ENCODE measurements at regions not wholly inside any gene's neighbourhood (a gene's known extent, or its start where the extent isn't known, plus 50 kb on each side); places are given as distances from the start of the nearest gene placed in this dataset.

DNA sequence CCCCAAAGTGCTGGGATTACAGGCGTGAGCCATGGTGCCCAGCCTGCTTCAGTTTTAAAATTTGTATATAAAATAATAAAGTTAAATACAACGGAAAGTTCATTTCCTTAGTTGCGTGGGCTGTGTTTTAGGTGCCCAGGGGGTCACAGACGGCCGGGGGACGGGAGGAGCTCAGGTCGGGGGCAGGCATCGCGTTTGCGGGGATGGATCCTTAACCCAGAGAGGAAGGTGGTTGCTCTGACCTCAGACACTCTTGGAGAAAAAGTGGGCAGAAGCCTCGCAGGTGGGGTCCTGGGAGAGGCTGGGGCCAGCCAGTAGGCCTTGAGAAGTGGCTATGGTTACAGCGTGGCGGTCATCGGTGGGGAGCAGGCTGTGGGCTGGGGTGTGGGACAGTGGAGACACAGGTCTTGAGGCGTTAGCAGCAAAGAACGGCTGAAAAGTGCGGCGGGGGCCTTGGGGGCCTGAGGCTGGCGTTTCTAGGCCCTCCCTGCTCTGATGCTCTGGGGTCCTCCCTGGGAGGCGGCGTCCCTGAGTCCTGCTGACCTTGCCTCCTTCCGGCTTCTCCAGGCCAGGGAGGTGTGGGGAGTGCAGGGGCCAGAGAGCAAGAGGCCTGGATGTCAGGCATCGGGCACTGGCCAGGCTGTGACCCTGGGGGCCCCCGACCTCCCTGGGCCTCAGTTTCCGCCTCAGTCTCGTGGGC is 54.4 kb downstream of the UNCX start:
- DNase-seq (ENCODE audit: low read depth) = no peak

- no peak for DNase-seq (ENCODE audit: low read depth)
Measured at GRCh38 chr7:1287752-1288201, 55.1 kb downstream of the UNCX start.

DNA sequence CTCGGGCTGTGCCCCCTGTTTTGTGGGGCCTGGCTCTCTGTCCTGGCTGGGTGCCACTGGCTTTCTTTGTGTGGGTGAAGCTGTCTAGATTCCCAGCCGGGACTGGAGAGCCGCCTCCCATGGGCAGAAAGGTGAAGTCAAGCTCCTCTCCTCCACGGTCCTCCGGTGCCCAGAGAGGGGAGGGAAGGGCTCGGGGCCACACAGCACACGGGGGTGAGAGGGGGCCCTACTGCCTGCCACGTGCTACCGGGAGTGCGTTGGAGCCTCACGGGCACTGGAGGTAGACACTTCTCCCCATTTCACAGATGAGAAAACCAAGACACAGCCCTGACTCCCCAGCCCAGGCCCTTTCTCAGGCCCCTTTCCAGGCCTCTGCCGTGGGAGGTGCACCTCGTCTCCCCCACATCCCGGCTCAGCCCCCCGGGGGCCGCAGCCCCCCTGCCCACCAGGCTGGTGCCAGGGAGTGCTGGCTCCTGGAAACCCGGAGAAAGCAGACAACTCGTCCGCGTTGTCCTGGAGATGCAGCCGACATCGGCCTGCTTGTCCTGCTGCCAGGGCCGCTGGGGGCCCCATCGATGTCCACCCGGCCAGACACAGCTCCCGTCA is 55.8 kb downstream of the UNCX start:
- no peak for DNase-seq (ENCODE audit: low read depth)

- no peak for DNase-seq (ENCODE audit: low read depth)
Measured at GRCh38 chr7:1288996-1289551, 56.4 kb downstream of the UNCX start.

DNA sequence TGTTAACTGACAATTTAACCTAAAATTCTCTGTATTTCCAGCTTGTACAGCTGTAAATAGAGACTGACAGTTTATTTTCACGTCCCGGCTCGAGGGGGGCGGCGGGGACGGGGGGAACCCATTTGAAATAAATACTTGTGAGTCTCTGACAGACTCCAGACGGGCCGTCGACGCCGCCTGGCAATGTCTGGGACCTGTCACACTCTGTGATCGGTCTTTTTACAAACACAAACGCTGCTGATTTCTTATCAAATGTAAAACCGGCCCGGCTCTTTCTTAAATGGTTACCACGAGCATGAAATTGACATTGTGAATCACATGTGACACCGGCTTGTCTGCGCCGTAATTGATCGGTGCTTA is 57.0 kb downstream of the UNCX start:
- DNase-seq (ENCODE audit: low read depth) = no peak

GRCh38 chr7:1290026-1290678 is 57.5 kb downstream of the UNCX start:
- peak; percentile 64 for DNase-seq (ENCODE audit: low read depth)

- peak; percentile 27 for DNase-seq (ENCODE audit: low read depth)
Measured at GRCh38 chr7:1290679-1291356, 58.1 kb downstream of the UNCX start.

DNA sequence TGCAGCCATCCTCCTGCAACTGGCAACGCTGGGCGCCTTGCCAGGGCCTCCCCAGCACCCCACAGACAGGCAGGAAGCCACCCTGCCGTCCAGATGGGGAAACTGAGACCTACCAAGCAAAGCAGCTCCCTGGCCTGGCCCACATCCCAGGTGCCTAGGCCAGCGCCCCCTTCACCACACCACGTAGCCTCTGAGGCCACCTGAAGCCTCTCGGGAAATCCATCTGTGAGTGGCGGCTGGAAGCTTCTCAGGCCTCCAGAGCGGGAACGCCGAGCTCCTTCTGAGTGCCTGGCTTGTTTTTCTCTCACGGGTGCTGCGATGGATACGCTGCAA is 58.7 kb downstream of the UNCX start:
- no peak for DNase-seq (ENCODE audit: low read depth)

DNA sequence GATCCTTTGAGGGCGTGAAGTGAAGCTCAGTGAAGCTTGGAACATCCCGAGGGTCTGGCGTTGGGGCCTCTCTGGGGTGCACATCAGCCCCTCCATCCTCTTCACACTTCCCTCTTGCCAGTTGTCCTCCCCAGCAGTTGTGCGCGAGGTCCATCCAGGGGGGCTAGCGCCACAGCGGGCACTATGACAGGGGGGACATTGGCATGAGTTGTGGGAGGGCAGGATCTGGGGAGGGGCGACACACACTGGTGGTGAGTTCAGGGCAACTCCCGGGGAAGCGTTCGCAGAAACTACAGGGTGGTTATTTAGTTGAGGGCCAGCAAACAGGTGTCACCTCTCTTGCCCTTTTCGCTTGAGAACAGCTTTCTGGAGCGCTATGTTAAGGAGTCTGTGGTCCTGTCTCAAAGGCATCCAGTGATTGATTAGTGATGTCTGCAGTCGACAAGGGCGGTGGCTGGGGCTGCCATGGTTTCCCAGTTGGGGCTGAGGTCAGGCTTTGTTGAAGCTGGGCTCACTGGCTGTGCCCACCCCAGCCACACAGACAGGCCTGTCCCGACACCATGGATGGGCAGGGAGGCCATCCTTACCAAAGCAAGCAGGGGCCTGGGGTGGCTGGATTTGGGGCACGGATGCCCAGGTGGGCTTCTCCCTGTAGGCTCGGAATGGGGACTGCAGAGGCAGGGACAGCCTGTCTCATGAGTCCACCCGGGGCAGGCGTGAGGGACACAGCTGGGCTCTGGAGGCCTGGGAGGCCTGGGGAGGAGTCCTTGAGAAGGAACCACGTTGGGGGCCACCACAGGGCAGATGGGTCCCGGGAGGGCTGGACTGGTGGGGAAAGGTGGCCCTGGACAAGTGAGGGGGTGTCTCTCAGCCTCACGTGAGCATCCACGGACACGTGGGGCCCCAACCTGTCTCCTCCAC is 59.4 kb downstream of the UNCX start:
- no peak for DNase-seq (ENCODE audit: low read depth)

DNA sequence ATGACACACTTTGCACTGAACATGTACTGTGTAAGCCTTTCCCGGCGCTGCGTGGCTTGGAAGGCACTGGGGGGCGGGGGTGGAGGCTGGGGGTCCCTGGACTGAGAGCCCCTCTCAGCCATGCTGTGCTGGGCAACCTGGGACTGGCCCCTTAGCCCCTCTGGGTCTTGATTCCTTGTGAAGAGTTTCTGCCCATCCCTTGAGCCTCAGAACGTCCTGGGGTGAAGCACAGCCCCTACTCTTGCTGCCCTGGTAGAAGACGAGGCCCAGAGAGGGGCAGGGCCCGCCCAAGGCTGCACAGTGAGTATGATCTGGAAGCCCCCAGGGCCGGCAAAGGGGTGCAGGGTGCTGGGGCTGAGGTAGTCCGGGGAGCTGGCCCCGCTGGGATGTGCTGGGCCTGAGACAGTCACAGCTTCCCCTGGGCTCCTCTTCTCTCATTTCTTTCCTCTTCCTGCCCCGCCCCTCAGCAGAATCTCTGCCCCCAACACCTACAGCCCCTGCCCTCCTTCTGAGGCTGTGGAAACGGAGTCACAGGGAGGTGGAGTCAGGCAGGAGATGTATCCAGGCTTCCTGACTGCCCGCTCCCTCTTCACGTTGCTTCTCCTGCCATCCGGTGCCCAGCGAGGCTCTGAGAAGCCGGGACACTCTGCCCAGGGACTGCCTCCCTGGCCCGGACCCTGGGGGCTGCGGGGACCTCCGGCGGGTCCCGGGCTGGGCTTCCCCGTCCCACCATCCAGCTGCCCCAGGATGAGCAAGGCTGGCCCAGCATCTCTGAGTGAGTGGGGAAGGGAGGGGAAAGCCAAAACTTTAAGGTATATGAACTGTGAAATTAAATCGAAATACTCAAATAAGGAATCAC is 60.5 kb downstream of the UNCX start:
- no peak for DNase-seq (ENCODE audit: low read depth)

GRCh38 chr7:1293950-1294411 is 61.3 kb downstream of the UNCX start:
- DNase-seq (ENCODE audit: low read depth) = no peak

GRCh38 chr7:1295776-1296355 is 63.2 kb downstream of the UNCX start:
- DNase-seq (ENCODE audit: low read depth) = no peak

GRCh38 chr7:1296356-1296981 is 63.8 kb downstream of the UNCX start:
- DNase-seq (ENCODE audit: low read depth) = no peak

DNA sequence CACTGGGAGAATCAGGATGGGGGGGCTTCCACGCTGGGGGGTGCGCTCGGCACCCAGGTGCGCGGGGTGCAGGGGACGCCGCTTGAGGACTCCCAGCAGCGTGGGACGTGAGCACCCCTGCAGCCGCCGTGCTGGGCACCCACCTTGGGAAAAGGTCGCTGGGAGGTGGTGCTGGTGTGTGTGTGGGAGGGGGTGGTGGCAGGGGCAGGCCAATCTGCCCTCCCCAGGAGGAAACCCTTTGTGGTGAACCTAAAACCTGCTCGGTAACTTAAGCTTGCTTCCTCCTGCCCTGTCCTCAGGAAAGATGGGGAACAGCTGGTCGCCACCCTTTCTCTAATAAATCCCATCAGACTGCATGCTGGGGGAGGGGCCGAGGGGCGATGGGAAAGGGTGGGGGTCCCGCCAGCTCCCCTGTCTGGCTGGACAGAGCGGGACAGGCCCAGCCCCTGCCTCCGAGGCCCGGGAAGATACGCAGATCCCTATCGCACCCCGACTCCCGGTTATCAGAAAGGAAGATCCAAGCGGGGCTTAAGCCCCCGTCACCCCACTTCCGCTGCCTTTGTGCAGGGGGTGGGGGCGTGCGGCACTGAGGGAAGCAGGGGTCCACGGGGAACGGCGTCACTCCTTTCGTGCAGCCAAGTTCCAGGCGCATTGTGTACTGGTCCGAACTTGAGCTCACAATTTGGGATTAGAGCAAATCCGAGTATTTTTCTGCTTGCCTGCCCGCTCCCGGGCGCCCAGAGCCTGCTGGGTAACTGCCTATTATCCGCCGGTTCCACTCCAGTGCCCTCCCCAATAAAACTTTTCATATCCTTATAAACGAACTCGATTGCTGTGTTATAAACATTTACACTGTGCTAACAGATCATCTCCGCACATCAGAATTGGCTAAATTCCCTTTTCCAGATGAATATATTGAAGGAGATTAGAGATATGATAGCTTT is 64.6 kb downstream of the UNCX start:
- DNase-seq (ENCODE audit: low read depth) = no peak

- DNase-seq (ENCODE audit: low read depth) = no peak
Measured at GRCh38 chr7:1298051-1298930, 65.6 kb downstream of the UNCX start.

DNA sequence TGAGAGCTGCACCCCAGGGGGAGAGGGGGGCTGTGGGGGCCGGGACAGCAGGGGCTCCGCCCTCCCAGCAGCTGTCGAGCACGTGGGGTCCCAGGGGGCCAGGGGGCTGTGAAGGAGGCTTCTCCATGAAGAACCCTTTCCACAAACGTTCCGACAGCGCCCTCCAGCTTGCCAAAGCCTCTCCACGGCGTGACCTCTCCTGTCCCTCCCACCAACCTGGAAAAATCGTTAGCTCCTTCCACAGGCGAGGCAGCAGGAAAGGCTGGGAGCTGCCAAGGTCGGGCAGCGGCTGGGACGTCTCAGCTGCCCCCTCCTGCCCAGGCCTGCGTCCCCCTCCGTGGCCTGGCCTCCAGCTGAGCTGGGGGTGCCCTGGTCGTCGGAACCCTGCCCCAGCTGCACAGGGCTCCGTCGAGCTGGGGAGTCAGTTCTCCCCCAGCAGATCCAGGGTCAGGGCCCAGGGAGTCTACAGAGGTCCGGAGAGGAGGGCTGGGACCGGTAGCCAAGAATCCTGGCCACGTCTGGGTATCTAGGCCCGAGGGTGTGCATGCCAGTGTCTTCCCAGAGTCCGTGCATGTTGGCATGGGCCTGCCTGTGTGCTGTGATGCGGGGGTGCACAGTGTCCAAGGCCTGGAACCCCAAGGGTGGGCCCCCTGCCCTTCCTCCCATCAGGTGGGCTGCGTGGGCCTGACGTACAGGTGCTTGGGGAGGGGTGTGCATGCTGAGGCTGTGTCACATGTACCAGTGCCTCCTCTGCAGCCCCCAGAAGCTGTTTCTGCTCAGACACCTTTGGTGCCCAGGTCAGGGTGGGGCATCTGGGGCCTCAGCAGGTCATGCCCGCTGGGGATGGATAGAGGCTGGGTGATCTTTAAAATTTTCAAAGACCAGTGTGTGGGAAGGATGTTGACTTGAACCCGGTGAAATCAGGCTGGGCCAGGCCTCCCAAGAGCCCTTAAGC is 66.5 kb downstream of the UNCX start:
- no peak for DNase-seq (ENCODE audit: low read depth)
